Progenitor cell of endocrine pancreas (in vitro differentiated cells): ENCODE measurements at regions not wholly inside any gene's neighbourhood (a gene's known extent, or its start where the extent isn't known, plus 50 kb on each side); places are given as distances from the start of the nearest gene placed in this dataset.

Experiments used
- DNase-seq: peaks from one replicate; pipeline ENCODE4 v3.0.0; 2021; ENCODE audit warnings: low spot score; ENCODE audit not compliant: unreplicated experiment
- H3K27ac Mint-ChIP-seq: 2 replicates; pipeline ENCODE4 v1.8.0; 2021; ENCODE audit warnings: mild to moderate bottlenecking, moderate library complexity, mixed read lengths
- H3K27me3 Mint-ChIP-seq: 2 replicates; pipeline ENCODE4 v1.8.0; 2021; ENCODE audit warnings: mixed read lengths
- H3K36me3 Mint-ChIP-seq: 2 replicates; pipeline ENCODE4 v1.8.0; 2022; ENCODE audit warnings: mixed read lengths; ENCODE audit not compliant: insufficient read depth
- H3K4me1 Mint-ChIP-seq: 2 replicates; pipeline ENCODE4 v1.8.0; 2021; ENCODE audit warnings: low read depth, mixed read lengths
- H3K4me3 Mint-ChIP-seq: 2 replicates; pipeline ENCODE4 v1.8.0; 2021; ENCODE audit warnings: low read depth, mild to moderate bottlenecking, moderate library complexity, mixed read lengths
- H3K9me3 Mint-ChIP-seq: 2 replicates; pipeline ENCODE4 v1.8.0; 2021; ENCODE audit warnings: low read depth, mixed read lengths
- TF ChIP-seq, protein P1 (sequence below): fragments of 200-600 bp; sonication (generic); IDR thresholded peaks from one replicate; pipeline ENCODE4 v1.5.0; 2021; ENCODE audit warnings: antibody characterized with exemption, mild to moderate bottlenecking; ENCODE audit not compliant: unreplicated experiment

DNA sequence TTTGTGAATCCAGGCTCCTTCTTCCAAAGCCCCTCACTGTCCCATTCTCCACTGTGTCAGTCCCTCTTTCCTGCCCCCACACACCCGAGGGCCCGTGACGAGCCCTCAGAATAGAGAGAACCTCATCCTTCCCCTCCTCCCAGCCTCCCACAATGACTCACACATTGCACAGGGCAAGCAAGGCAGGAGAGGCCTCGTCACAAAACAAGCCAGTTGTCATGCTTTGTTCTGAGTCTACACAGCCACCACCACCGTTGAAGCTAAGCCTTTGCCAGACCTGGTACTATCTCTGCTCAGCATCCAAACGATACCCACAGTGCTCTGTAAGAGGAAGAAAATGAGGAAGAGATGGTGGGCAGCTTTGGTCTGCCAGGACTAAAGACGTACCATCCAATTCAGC is 142.2 kb upstream of the ZNF366 start:
- Mint-ChIP-seq H3K27ac (no peak overlapping the region), H3K4me1 (no peaks in the 10 kb centered on the region), H3K36me3 (no peaks in the 10 kb centered on the region), H3K4me3 (no peak overlapping the region), H3K27me3 (peaks cover 12% of the 10 kb centered on the region), H3K9me3 (no peaks in the 10 kb centered on the region)
- DNase-seq, result no peak
- TF ChIP-seq, protein P1, sequence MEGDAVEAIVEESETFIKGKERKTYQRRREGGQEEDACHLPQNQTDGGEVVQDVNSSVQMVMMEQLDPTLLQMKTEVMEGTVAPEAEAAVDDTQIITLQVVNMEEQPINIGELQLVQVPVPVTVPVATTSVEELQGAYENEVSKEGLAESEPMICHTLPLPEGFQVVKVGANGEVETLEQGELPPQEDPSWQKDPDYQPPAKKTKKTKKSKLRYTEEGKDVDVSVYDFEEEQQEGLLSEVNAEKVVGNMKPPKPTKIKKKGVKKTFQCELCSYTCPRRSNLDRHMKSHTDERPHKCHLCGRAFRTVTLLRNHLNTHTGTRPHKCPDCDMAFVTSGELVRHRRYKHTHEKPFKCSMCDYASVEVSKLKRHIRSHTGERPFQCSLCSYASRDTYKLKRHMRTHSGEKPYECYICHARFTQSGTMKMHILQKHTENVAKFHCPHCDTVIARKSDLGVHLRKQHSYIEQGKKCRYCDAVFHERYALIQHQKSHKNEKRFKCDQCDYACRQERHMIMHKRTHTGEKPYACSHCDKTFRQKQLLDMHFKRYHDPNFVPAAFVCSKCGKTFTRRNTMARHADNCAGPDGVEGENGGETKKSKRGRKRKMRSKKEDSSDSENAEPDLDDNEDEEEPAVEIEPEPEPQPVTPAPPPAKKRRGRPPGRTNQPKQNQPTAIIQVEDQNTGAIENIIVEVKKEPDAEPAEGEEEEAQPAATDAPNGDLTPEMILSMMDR, result no peak

DNA sequence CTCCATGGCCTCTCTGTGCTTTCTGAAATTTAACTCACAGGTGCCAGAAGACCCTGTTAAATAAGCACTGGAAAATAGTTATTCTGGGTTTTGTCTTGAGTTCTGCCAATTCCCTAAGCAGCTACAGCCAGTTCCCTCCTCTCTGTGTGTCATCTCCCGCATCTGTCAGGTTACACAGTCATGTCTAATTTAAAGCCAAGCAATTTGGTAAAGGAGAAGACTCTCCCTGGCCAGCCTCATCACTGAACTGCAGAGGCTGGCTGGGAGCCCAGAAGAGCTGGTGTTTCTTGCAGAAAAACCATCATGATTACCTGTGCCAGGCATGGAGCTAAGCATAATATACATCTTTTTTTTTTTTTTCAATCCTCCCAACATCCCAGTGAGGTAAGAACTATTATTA is 141.3 kb upstream of the ZNF366 start:
- Mint-ChIP-seq H3K27me3 (peaks cover 12% of the 10 kb centered on the region), H3K9me3 (no peaks in the 10 kb centered on the region), H3K4me1 (no peaks in the 10 kb centered on the region), H3K4me3 (no peak overlapping the region), H3K27ac (no peak overlapping the region), H3K36me3 (no peaks in the 10 kb centered on the region)
- TF ChIP-seq, protein P1, result no peak
- DNase-seq, result no peak

DNA sequence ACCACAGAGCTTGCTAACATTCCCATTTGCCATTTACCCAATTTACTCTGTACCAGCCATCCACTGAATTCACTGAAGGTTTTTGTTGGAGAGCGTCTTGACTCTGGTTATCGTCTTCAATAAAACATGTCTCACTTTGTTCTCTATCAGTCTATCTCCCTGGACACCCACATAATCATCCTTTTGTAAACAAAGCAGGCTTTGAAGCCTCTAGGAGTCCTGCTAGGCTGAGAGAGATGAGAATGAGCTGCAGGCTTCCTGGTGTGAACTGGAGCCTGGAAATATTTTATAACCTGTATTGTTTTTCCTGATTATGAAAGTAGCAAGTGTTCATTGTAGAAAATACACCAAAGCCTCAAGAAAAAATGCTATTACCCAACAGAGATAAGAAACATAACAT is 140.6 kb upstream of the ZNF366 start:
- no peak for DNase-seq
- H3K4me1 Mint-ChIP-seq, result no peaks in the 10 kb centered on the region
- no peaks in the 10 kb centered on the region for H3K36me3 Mint-ChIP-seq
- no peak overlapping the region for H3K27ac Mint-ChIP-seq
- TF ChIP-seq, protein P1, result no peak
- peaks cover 12% of the 10 kb centered on the region for H3K27me3 Mint-ChIP-seq
- H3K4me3 Mint-ChIP-seq, result no peak overlapping the region
- H3K9me3 Mint-ChIP-seq, result no peaks in the 10 kb centered on the region

DNA sequence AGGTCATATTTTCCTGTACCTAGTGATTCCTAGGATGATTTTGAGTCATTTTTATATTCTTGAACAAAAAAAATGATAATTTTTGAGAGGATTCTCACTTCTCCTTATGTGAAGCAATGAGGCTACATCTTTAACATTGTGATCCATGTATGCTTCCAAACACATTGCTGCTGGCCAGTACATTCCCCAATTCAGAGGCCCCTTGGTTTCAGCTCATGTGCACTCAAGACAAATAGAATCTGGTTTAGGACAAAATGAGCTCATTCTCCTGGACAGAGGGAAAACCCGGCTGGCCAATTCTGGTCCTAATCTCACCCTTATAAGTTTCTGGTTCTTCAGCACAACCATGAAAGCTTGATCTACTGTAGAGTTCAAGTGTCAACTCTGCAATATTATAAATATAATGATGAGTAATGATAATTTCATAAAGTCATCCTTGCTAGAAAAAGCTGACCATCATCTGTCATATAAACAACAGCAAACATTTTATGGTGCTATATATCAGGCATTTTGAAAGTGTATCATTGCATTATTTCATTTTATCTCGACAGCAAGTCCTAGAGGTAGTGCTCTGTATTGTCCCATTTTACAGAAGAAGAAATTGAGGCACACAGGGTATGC is 139.1 kb upstream of the ZNF366 start:
- Mint-ChIP-seq H3K4me3 (no peak overlapping the region), H3K9me3 (no peaks in the 10 kb centered on the region), H3K36me3 (no peaks in the 10 kb centered on the region), H3K4me1 (no peaks in the 10 kb centered on the region), H3K27ac (no peak overlapping the region), H3K27me3 (peaks cover 6% of the 10 kb centered on the region)
- TF ChIP-seq, protein P1, result no peak
- no peak for DNase-seq

DNA sequence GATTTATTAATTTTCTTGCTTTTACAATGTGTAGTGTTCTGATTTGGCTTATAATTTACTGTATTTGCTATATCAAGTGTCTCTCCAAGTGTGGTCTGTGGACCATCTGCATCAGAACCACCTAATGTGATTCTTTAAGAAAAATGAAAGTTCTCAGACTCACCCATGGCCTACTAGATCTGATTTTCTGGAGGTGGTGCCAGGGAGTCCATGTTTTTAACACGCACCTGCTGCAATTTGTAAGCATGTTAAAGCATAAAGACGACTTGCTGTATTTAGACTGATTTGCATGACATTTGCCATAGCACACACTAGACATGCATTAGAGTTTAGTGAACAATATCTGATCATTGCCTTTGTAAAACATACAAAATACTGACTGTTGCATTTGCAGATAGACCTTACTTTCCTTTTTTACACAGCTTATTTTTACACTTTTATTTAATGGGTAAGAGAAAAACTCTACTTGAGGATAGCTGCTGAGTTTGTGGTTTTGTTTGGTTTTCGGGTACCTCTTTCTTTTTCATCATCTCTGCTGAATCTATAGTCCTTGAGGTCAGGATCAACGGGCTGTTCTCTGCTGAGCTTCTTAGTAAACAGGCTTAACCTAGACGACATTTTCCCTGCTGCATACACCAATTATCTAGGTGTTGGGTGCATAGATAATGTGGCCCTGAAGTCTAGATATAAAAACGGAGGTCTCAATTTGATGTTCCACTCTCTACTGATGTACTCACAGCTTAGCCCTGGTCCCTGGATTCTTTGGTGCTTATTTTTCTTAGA is 138.0 kb upstream of the ZNF366 start:
- Mint-ChIP-seq H3K27me3 (peaks cover 5% of the 10 kb centered on the region), H3K4me1 (no peaks in the 10 kb centered on the region), H3K9me3 (no peaks in the 10 kb centered on the region), H3K27ac (no peak overlapping the region), H3K4me3 (no peak overlapping the region), H3K36me3 (no peaks in the 10 kb centered on the region)
- TF ChIP-seq, protein P1, result no peak
- no peak for DNase-seq
